DND-41 (cell line): ENCODE measurements at regions not wholly inside any gene's neighbourhood (a gene's known extent, or its start where the extent isn't known, plus 50 kb on each side); places are given as distances from the start of the nearest gene placed in this dataset.

Experiments
- CTCF ChIP-seq: IDR thresholded peaks from 2 replicates; pipeline ENCODE4 v1.5.1; 2012; ENCODE audit warnings: borderline replicate concordance, low read length, moderate library complexity, mild to moderate bottlenecking; ENCODE audit not compliant: poor library complexity, severe bottlenecking; ENCODE audit errors: extremely low read depth
- EZH2 ChIP-seq: IDR thresholded peaks from 3 replicates; pipeline ENCODE4 v1.6.1; 2012; ENCODE audit warnings: borderline replicate concordance, low read depth, mild to moderate bottlenecking, moderate library complexity, low read length, inconsistent platforms; ENCODE audit not compliant: severe bottlenecking

GRCh38 chr1:112807117-112807516 lies 92.0 kb upstream of the PPM1J start:
- TF ChIP-seq CTCF (no peak), EZH2 (no peak)
